Ishikawa (cell line): ENCODE measurements at regions not wholly inside any gene's neighbourhood (a gene's known extent, or its start where the extent isn't known, plus 50 kb on each side); places are given as distances from the start of the nearest gene placed in this dataset.

Experiments used
- CREB1 ChIP-seq: IDR thresholded peaks from 2 replicates; pipeline ENCODE4 v1.6.1; 2012; ENCODE audit warnings: low read depth
- EGR1 ChIP-seq: IDR thresholded peaks from 2 replicates; pipeline ENCODE4 v1.6.1; 2012
- EP300 ChIP-seq: IDR thresholded peaks from 2 replicates; pipeline ENCODE4 v1.6.1; 2012; ENCODE audit warnings: borderline replicate concordance
- FOXM1 ChIP-seq: IDR thresholded peaks from 2 replicates; pipeline ENCODE4 v1.6.1; 2012; ENCODE audit warnings: low read depth, borderline replicate concordance
- MAX ChIP-seq: IDR thresholded peaks from 2 replicates; pipeline ENCODE4 v1.6.1; 2012
- NFIC ChIP-seq: IDR thresholded peaks from 2 replicates; pipeline ENCODE4 v1.6.1; 2012
- RAD21 ChIP-seq: IDR thresholded peaks from 2 replicates; pipeline ENCODE4 v1.6.1; 2012; ENCODE audit warnings: low read depth
- TAF1 ChIP-seq: IDR thresholded peaks from 2 replicates; pipeline ENCODE4 v1.6.1; 2012; ENCODE audit warnings: low read depth, mild to moderate bottlenecking
- TCF12 ChIP-seq: IDR thresholded peaks from 2 replicates; pipeline ENCODE4 v1.6.1; 2012; ENCODE audit warnings: low read depth
- TEAD4 ChIP-seq: IDR thresholded peaks from 2 replicates; pipeline ENCODE4 v1.6.1; 2012
- USF1 ChIP-seq: IDR thresholded peaks from 2 replicates; pipeline ENCODE4 v1.6.1; 2012
- YY1 ChIP-seq: IDR thresholded peaks from 2 replicates; pipeline ENCODE4 v1.6.1; 2012; ENCODE audit warnings: low read depth
- TF ChIP-seq, protein P1 (sequence below): IDR thresholded peaks from 2 replicates; pipeline ENCODE4 v1.6.1; 2012; ENCODE audit warnings: low read depth, mild to moderate bottlenecking

DNA sequence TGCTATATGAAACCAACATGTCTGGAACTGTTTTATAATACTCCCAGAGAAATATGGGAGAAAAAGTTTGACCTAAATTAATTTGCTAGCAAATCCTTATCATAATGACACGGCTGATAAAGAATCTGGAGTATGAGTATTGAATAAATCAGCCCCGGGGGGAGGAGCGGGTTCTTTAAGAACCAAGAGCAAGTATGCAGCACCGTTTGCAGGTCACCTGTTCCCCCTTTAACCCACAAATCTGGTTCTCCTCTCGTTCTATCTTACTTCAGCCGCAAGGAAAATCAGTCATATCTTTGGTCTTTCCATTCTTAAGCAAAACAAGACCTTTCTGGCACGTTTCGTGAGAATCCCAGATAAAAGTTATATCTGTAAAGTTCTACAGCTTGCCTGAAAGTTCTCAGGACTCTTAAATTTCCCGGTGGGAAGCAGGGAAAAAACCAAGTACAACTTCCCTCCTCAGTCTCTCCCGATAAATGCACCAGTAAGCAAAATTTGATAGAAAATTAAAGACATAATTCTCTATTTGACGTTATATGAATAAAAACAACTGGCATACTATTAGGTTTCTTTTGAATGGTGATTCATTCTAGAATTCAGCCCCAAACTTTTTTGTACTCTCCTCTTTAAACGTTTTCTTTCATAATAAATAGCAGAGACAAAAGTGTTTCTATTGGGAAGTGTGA is 348.6 kb downstream of the ZBBX start:
- TF ChIP-seq EGR1 (no peak), MAX (no peak), NFIC (no peak), FOXM1 (no peak), YY1 (no peak), TAF1 (no peak), TCF12 (no peak), EP300 (no peak), USF1 (no peak), CREB1 (no peak), RAD21 (no peak), TEAD4 (no peak)
- TF ChIP-seq, protein P1, sequence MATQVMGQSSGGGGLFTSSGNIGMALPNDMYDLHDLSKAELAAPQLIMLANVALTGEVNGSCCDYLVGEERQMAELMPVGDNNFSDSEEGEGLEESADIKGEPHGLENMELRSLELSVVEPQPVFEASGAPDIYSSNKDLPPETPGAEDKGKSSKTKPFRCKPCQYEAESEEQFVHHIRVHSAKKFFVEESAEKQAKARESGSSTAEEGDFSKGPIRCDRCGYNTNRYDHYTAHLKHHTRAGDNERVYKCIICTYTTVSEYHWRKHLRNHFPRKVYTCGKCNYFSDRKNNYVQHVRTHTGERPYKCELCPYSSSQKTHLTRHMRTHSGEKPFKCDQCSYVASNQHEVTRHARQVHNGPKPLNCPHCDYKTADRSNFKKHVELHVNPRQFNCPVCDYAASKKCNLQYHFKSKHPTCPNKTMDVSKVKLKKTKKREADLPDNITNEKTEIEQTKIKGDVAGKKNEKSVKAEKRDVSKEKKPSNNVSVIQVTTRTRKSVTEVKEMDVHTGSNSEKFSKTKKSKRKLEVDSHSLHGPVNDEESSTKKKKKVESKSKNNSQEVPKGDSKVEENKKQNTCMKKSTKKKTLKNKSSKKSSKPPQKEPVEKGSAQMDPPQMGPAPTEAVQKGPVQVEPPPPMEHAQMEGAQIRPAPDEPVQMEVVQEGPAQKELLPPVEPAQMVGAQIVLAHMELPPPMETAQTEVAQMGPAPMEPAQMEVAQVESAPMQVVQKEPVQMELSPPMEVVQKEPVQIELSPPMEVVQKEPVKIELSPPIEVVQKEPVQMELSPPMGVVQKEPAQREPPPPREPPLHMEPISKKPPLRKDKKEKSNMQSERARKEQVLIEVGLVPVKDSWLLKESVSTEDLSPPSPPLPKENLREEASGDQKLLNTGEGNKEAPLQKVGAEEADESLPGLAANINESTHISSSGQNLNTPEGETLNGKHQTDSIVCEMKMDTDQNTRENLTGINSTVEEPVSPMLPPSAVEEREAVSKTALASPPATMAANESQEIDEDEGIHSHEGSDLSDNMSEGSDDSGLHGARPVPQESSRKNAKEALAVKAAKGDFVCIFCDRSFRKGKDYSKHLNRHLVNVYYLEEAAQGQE, result no peak
